ENCODE measurements at regions not wholly inside any gene's neighbourhood (a gene's known extent, or its start where the extent isn't known, plus 50 kb on each side); places are given as distances from the start of the nearest gene placed in this dataset.

GRCh38 chr6:81656231-81656630 lies 96.2 kb downstream of the TENT5A start:
- FAIRE-seq (no peak), DNase-seq (ENCODE audit: low read depth) (no peak)
- no peak overlapping the region for H3K4me3 ChIP-seq (ENCODE audit: low read depth, low read length)
- TF ChIP-seq, protein P1, sequence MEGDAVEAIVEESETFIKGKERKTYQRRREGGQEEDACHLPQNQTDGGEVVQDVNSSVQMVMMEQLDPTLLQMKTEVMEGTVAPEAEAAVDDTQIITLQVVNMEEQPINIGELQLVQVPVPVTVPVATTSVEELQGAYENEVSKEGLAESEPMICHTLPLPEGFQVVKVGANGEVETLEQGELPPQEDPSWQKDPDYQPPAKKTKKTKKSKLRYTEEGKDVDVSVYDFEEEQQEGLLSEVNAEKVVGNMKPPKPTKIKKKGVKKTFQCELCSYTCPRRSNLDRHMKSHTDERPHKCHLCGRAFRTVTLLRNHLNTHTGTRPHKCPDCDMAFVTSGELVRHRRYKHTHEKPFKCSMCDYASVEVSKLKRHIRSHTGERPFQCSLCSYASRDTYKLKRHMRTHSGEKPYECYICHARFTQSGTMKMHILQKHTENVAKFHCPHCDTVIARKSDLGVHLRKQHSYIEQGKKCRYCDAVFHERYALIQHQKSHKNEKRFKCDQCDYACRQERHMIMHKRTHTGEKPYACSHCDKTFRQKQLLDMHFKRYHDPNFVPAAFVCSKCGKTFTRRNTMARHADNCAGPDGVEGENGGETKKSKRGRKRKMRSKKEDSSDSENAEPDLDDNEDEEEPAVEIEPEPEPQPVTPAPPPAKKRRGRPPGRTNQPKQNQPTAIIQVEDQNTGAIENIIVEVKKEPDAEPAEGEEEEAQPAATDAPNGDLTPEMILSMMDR (IDR thresholded peaks at IDR 0.05; ENCODE audit: insufficient read depth, low read length, severe bottlenecking) = no peak
- no peaks in the 10 kb centered on the region for H3K27me3 ChIP-seq (ENCODE audit: control insufficient read depth, insufficient read depth, low read length)
- no peaks in the 10 kb centered on the region for H3K36me3 ChIP-seq (ENCODE audit: control insufficient read depth, insufficient read depth, low read length)

DNA sequence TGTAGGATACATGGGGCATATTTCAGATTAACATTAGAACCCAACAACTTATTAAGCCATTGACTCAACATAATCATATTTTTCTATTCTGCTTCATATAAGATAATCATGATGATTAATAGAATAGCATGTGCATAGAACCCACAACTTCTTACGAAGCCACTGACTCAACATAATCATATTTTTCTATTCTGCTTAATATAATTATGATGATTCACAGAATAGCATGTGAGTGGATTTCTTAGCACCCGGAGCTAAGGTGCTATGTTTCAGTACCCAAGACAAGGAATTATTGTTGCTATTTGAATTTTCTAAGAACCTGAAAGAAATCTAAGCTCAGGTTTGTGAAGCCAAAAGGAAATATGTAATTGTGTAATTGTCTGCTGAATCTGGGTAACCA lies 96.8 kb downstream of the TENT5A start:
- Histone ChIP-seq H3K4me3 (ENCODE audit: low read depth, low read length) (no peak overlapping the region), H3K27me3 (ENCODE audit: control insufficient read depth, insufficient read depth, low read length) (no peaks in the 10 kb centered on the region), H3K36me3 (ENCODE audit: control insufficient read depth, insufficient read depth, low read length) (no peaks in the 10 kb centered on the region)
- FAIRE-seq = no peak
- DNase-seq (ENCODE audit: low read depth) = peak; percentile 8
- TF ChIP-seq, protein P1 (IDR thresholded peaks at IDR 0.05; ENCODE audit: insufficient read depth, low read length, severe bottlenecking) = no peak

GRCh38 chr6:81648502-81648901 lies 104.0 kb downstream of the TENT5A start:
- DNase-seq (ENCODE audit: low read depth) (no peak), FAIRE-seq (no peak)
- TF ChIP-seq, protein P1 (IDR thresholded peaks at IDR 0.05; ENCODE audit: insufficient read depth, low read length, severe bottlenecking) = no peak
- no peak overlapping the region for H3K4me3 ChIP-seq (ENCODE audit: low read depth, low read length)
- H3K36me3 ChIP-seq (ENCODE audit: control insufficient read depth, insufficient read depth, low read length) = no peaks in the 10 kb centered on the region
- no peaks in the 10 kb centered on the region for H3K27me3 ChIP-seq (ENCODE audit: control insufficient read depth, insufficient read depth, low read length)

- DNase-seq (ENCODE audit: low read depth) (no peak), FAIRE-seq (no peak)
- no peaks in the 10 kb centered on the region for H3K27me3 ChIP-seq (ENCODE audit: control insufficient read depth, insufficient read depth, low read length)
- H3K36me3 ChIP-seq (ENCODE audit: control insufficient read depth, insufficient read depth, low read length) = no peaks in the 10 kb centered on the region
- TF ChIP-seq, protein P1 (IDR thresholded peaks at IDR 0.05; ENCODE audit: insufficient read depth, low read length, severe bottlenecking) = no peak
- no peak overlapping the region for H3K4me3 ChIP-seq (ENCODE audit: low read depth, low read length)
Observed at GRCh38 chr6:81643156-81643555, 109.3 kb downstream of the TENT5A start.

DNA sequence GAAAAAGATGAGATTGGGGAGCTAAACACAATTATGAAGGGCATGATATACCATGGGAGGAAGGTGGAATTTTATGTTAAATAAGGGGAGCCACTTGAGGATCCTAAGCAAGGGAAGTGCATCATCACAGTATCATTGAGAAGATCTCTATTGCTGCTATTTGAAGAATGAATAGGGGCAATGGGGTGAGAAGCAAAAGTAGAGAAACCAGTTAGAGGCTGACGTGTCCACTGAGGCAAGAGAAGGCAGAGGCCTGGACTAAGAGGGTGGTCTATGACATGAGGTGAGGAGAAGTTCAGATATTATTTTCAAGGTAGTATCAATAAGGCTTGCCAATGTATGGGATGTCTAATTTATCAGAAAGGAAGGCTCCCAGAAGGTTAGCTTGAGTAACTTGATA lies 111.6 kb downstream of the TENT5A start:
- Histone ChIP-seq H3K36me3 (ENCODE audit: control insufficient read depth, insufficient read depth, low read length) (no peaks in the 10 kb centered on the region), H3K4me3 (ENCODE audit: low read depth, low read length) (no peak overlapping the region), H3K27me3 (ENCODE audit: control insufficient read depth, insufficient read depth, low read length) (no peaks in the 10 kb centered on the region)
- FAIRE-seq = no peak
- no peak for DNase-seq (ENCODE audit: low read depth)
- TF ChIP-seq, protein P1 (IDR thresholded peaks at IDR 0.05; ENCODE audit: insufficient read depth, low read length, severe bottlenecking) = no peak

DNA sequence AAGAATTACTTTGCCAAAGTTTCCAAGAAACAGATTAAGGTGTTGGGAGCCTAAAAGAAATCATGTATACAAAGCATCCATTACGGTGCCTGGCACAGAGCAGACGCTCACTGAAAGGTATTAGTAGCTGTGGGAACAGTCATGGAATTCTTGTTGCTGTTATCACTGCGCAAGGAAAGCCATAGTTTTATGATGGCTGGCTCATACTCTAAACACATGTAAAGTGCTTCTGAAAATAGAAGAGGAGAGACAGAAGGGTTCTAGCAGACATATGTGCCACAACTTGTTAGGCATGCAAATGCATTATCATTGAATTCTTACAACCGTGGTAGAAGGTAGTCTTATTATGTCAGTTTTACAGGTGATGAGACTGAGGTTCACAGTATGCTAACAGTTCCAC lies 112.4 kb downstream of the TENT5A start:
- Histone ChIP-seq H3K36me3 (ENCODE audit: control insufficient read depth, insufficient read depth, low read length) (no peaks in the 10 kb centered on the region), H3K27me3 (ENCODE audit: control insufficient read depth, insufficient read depth, low read length) (no peaks in the 10 kb centered on the region), H3K4me3 (ENCODE audit: low read depth, low read length) (no peak overlapping the region)
- TF ChIP-seq, protein P1 (IDR thresholded peaks at IDR 0.05; ENCODE audit: insufficient read depth, low read length, severe bottlenecking) = no peak
- DNase-seq (ENCODE audit: low read depth) (no peak), FAIRE-seq (no peak)
